ENCODE measurements at regions not wholly inside any gene's neighbourhood (a gene's known extent, or its start where the extent isn't known, plus 50 kb on each side); places are given as distances from the start of the nearest gene placed in this dataset.

- no peak for DNase-seq (ENCODE audit: extremely low read depth, low read depth)
- H3K4me3 ChIP-seq (replicated peaks; ENCODE audit: low read depth, low read length): no peak overlapping the region
- no peak for TF ChIP-seq CTCF (IDR thresholded peaks at IDR 0.05; ENCODE audit: low read depth, low read length, missing control alignments)
Observed at GRCh38 chr17:15000661-15001060, 264.5 kb downstream of the PMP22 start.

- DNase-seq (ENCODE audit: extremely low read depth, low read depth): no peak
- no peak overlapping the region for H3K4me3 ChIP-seq (replicated peaks; ENCODE audit: low read depth, low read length)
- TF ChIP-seq CTCF (IDR thresholded peaks at IDR 0.05; ENCODE audit: low read depth, low read length, missing control alignments): no peak
Observed at GRCh38 chr17:14997290-14997689, 267.8 kb downstream of the PMP22 start.

- no peak for DNase-seq (ENCODE audit: extremely low read depth, low read depth)
- no peak for TF ChIP-seq CTCF (IDR thresholded peaks at IDR 0.05; ENCODE audit: low read depth, low read length, missing control alignments)
- no peak overlapping the region for H3K4me3 ChIP-seq (replicated peaks; ENCODE audit: low read depth, low read length)
Observed at GRCh38 chr17:14986127-14986526, 279.0 kb downstream of the PMP22 start.

- no peak for DNase-seq (ENCODE audit: extremely low read depth, low read depth)
- no peak overlapping the region for H3K4me3 ChIP-seq (replicated peaks; ENCODE audit: low read depth, low read length)
- no peak for TF ChIP-seq CTCF (IDR thresholded peaks at IDR 0.05; ENCODE audit: low read depth, low read length, missing control alignments)
Observed at GRCh38 chr17:14972844-14973243, 292.3 kb downstream of the PMP22 start.

GRCh38 chr17:14971054-14971453 lies 294.1 kb downstream of the PMP22 start:
- H3K4me3 ChIP-seq (replicated peaks; ENCODE audit: low read depth, low read length): no peak overlapping the region
- TF ChIP-seq CTCF (IDR thresholded peaks at IDR 0.05; ENCODE audit: low read depth, low read length, missing control alignments): no peak

GRCh38 chr17:14959106-14959648 lies 305.9 kb downstream of the PMP22 start:
- H3K4me3 ChIP-seq (replicated peaks; ENCODE audit: low read depth, low read length): no peak overlapping the region
- TF ChIP-seq CTCF (IDR thresholded peaks at IDR 0.05; ENCODE audit: low read depth, low read length, missing control alignments): no peak
- no peak for DNase-seq (ENCODE audit: extremely low read depth, low read depth)

More at GRCh38 chr17:14971054-14971453, 294.1 kb downstream of the PMP22 start:
- no peak for DNase-seq (ENCODE audit: extremely low read depth, low read depth)

- no peak for DNase-seq (ENCODE audit: extremely low read depth, low read depth)
- H3K4me3 ChIP-seq (replicated peaks; ENCODE audit: low read depth, low read length): no peak overlapping the region
- TF ChIP-seq CTCF (IDR thresholded peaks at IDR 0.05; ENCODE audit: low read depth, low read length, missing control alignments): no peak
Observed at GRCh38 chr17:14953405-14953804, 311.7 kb downstream of the PMP22 start.
